HG02840 (cell line): ENCODE measurements at regions not wholly inside any gene's neighbourhood (a gene's known extent, or its start where the extent isn't known, plus 50 kb on each side); places are given as distances from the start of the nearest gene placed in this dataset.

Source experiments
- ATAC-seq: cut with Tn5 transposase; IDR thresholded peaks from one replicate; pipeline ENCODE4 v1.9.1; 2021; ENCODE audit warnings: mild to moderate bottlenecking, moderate library complexity, moderate number of reproducible peaks; ENCODE audit not compliant: unreplicated experiment, low FRiP score

- ATAC-seq, result no peak
These were observed 377.3 kb downstream of the EMP1 start for GRCh38 chr12:13573698-13574321.

- no peak for ATAC-seq
These were observed 374.5 kb downstream of the EMP1 start for GRCh38 chr12:13571035-13571434.

GRCh38 chr12:13570005-13570694, 373.6 kb downstream of the EMP1 start:
- ATAC-seq, result no peak

- no peak for ATAC-seq
These were observed 369.8 kb downstream of the EMP1 start for GRCh38 chr12:13566292-13566691.

DNA sequence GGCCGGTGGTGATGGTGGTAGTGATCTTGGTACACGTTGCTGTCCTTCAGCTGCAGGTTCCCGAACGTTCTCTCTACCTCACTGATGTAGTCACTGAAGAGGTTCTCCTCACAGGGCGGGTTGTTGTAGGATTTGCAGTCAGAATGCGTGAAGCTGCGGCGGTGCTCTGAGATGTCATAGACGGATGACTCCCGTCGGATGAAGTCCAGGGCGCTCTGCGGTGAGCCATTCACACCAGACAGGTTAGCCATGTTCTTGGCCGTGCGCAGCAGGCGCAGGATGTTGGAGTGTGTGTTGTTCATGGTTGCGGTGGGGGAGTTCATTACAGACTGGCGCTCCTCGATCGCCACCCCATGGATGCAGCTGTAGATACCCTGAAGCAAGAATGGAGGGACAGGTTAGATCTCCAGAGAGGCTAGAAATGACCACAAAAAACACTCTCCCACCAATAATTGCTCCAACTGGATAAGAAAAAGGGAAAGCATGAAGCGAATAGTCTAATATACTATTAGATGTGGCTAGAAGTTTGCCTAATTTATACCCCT, 367.8 kb downstream of the EMP1 start:
- ATAC-seq, result no peak

DNA sequence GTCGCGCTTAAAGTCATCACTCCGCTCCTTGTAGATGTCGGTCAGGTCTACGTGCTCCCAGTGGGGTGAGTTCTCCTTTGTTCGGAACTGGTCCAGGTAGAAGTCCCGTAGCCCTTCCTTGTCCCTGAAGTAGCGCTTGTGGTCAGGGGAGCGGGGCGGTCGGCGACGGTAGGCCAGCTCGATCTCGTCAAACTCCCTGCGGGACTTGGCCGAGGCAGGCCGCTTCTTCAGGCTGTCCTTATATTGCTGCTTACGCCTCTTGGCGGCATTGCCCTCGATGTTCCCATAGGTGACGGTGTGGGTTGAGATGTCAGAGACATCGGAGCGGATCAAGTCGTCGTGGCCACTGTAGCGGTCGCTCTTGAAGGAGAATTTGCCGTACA, 367.2 kb downstream of the EMP1 start:
- ATAC-seq, result no peak

- no peak for ATAC-seq
These were observed 366.6 kb downstream of the EMP1 start for GRCh38 chr12:13562915-13563742.

- ATAC-seq, result no peak
These were observed 365.4 kb downstream of the EMP1 start for GRCh38 chr12:13561923-13562322.

- no peak for ATAC-seq
These were observed 362.9 kb downstream of the EMP1 start for GRCh38 chr12:13559318-13559978.

- ATAC-seq, result no peak
These were observed 356.3 kb downstream of the EMP1 start for GRCh38 chr12:13552830-13553229.

GRCh38 chr12:13547283-13547682, 350.8 kb downstream of the EMP1 start:
- no peak for ATAC-seq

GRCh38 chr12:13546231-13546630, 349.7 kb downstream of the EMP1 start:
- ATAC-seq, result no peak

GRCh38 chr12:13539051-13539450, 342.5 kb downstream of the EMP1 start:
- ATAC-seq, result no peak

- ATAC-seq, result no peak
These were observed 341.6 kb downstream of the EMP1 start for GRCh38 chr12:13538136-13538535.

DNA sequence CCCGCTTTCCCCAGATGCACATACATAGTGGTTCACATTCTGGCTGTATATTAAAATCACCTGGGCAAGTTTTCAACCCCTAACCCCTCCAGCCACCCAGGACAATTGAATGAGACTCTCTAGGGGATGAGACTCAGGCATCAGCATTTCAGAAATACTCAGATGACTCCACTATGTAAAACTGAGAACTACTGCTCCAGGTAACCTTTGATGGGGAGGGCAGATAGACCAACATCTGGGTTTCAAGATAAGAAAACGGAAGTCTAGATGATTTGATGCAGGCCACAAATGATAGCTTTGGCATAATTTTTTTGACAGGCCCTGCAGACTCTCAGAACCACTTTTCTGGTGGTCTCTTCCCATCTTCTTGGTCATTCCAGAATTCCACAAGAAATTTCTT, 341.1 kb downstream of the EMP1 start:
- peak; percentile 50 for ATAC-seq

DNA sequence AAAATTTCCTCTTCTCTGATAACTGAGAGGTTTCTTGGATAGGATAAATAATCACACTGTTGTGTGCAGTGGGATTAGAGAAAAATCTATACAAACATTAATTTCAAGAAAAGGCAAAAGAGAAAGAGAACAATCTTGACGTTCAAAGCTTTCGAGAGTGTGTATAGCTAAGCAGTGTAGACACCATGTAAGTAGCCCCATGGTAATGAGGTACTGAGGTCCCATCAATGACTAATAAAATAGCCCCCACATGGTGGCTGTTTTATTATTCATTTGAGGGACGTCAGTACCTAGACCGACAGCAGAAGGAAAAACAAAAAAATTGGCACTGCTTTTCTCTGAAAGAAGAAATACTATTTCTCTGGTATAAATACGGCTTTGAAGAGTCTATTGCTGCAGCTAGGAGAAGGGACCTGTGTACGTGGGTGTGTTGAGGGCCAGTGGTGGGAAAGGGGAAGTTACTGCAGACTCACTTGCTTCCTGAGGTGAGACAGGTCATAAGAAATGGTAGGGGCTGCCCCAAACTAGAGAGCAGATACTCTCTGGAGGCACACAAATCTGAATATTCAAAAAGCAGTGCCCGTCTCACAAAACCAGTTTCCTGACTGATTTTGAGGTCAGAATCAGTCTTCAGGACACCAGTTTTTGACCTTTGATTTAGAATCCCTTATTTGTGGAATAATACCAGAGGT, 339.8 kb downstream of the EMP1 start:
- peak; percentile 95 for ATAC-seq

DNA sequence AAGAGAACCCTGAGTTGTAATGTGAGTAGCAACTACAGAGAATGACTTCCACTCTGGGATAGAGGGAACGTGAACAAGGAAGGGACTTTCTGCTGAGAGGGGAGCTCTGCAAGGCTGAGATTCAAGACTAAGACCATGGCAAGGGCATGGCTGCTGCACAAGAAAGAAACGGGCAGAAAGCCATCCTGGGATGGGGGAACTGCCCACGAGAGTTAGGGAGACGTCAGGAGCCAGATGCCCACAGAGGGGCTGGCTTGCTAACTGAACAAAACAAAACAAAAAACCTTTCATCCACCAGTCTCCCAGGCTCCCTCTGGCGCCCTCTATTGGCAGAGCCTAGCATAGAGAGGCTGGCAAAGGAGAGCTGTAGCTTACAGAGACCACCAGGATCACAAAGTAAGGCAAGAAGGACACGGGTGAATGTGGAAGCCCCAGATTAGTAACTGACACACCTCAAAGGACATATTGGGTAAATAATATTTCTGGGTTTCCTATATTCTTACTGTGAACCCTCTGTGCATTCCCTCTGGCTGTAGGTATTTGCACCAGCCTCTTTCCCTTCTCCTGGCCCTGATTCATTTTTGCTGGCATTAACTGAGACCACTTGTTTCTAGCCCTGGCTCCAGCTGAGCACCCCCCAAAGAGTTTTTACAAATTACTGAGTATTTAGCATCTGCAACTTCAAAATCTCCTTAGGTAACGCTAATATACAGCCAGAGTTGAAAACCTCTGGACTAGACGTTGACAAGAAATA, 338.3 kb downstream of the EMP1 start:
- ATAC-seq, result no peak

DNA sequence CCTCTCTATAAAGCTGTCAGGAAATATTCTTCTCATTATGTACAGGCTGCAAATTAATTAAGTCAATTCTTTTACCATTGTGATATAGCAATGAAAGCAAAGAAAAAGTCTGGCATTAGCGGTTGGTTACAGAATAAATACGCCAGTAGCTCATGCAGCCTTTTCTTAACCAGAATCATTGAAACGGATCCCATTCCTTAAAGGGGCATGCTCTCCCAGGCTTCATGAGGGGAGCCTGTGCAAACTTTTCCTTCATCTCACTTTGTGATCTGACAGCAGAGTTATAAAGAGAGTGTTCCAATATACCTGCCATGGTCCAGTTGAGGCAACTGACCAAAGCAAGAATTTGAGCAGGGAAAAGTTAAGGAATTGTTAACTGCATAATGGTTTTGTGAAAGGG, 337.7 kb downstream of the EMP1 start:
- ATAC-seq, result no peak

DNA sequence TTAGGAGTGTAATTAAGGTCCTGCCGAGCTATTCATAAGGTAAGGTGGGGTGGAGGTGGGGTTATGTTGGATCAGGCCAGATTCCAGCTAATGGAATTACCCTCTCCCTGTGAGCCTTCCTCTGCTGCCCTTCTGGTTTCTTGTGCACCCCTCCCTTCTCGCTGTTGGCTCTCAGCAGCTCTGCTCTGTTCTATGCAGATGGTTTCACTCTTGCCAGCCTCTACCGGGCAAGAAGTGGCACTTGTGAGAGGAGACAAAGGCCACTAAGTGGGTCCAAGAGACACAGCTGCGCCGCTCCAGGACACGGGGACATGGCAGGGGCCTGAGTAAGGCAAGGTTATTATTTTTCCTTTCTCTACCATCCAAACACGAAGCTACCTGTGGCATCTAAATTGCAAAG, 334.4 kb downstream of the EMP1 start:
- no peak for ATAC-seq
